B cell (primary cell): ENCODE measurements at regions not wholly inside any gene's neighbourhood (a gene's known extent, or its start where the extent isn't known, plus 50 kb on each side); places are given as distances from the start of the nearest gene placed in this dataset.

Experiments used
- ATAC-seq: fragments of 200-7000 bp; cut with Tn5 transposase; one replicate; pipeline ENCODE4 v1.10.0; 2021; ENCODE audit warnings: low read depth, mild to moderate bottlenecking, moderate number of reproducible peaks, moderate library complexity
- CTCF ChIA-PET: fragments of 350-600 bp; sonication (Branson Sonifier 250); formaldehyde crosslinking; loops from one replicate; lab custom pipeline; 2021; ENCODE audit warnings: antibody characterized with exemption, inconsistent platforms; lab: Charles Lee
- POLR2A ChIA-PET: fragments of 350-600 bp; sonication (Branson Sonifier 250); formaldehyde crosslinking; loops from one replicate; lab custom pipeline; 2021; ENCODE audit warnings: antibody characterized with exemption; lab: Charles Lee
- DNase-seq: peaks from one replicate; pipeline ENCODE4 v3.0.0; 2013
- H2AFZ ChIP-seq: 2 replicates; pipeline ENCODE4 v1.6.1; 2012; ENCODE audit warnings: mild to moderate bottlenecking, low read depth, low read length; ENCODE audit not compliant: insufficient read depth, poor library complexity, severe bottlenecking
- H3K27ac ChIP-seq, 2 donors: 1 replicate in 1 of 2; 2 replicates in 1 of 2; pipeline ENCODE4 v1.5.1; 2012 to 2013; ENCODE audit warnings: low read length in 2 of 2, mild to moderate bottlenecking in 2 of 2, moderate library complexity in 1 of 2
- H3K27me3 ChIP-seq, 4 experiments: fragments of 200-600 bp in 1 of 4; sonication (generic) in 1 of 4; replicated peaks in 1 of 4; 1 replicate in 2 of 4; 2 replicates in 2 of 4; pipeline versions ENCODE4 v1.6.1 to v1.7.0; 2013 to 2016; ENCODE audit warnings: low read length in 3 of 4, mild to moderate bottlenecking in 2 of 4, mixed read lengths in 1 of 4, moderate library complexity in 1 of 4; ENCODE audit not compliant: insufficient read depth in 4 of 4, control insufficient read depth in 3 of 4; ENCODE audit errors: control extremely low read depth in 1 of 4
- H3K36me3 ChIP-seq, 2 experiments: replicated peaks in 1 of 2; 1 replicate in 1 of 2; 2 replicates in 1 of 2; pipeline versions ENCODE4 v1.6.1 to v1.7.1; 2013; ENCODE audit warnings: low read length in 1 of 2; ENCODE audit not compliant: insufficient read depth in 2 of 2, control insufficient read depth in 1 of 2; ENCODE audit errors: control extremely low read depth in 1 of 2, extremely low read depth in 1 of 2
- H3K4me1 ChIP-seq, 2 donors: fragments of 200-600 bp in 1 of 2; sonication (generic) in 1 of 2; 1 replicate in 1 of 2; 2 replicates in 1 of 2; pipeline versions ENCODE4 v1.5.1 to v1.6.1; 2013 to 2017; ENCODE audit warnings: low read length in 2 of 2; ENCODE audit not compliant: control insufficient read depth in 2 of 2, insufficient read depth in 2 of 2
- H3K4me2 ChIP-seq: replicated peaks from 2 replicates; pipeline ENCODE3; 2012; ENCODE audit warnings: mild to moderate bottlenecking, low read depth, low read length; ENCODE audit not compliant: poor library complexity, severe bottlenecking
- H3K4me3 ChIP-seq, 5 experiments: fragments of 200-600 bp in 1 of 5; sonication (generic) in 1 of 5; 1 replicate in 3 of 5; 2 replicates in 2 of 5; pipeline versions ENCODE4 v1.5.1 to v1.7.0; 2011 to 2016; ENCODE audit warnings: low read length in 4 of 5, mild to moderate bottlenecking in 4 of 5, low read depth in 2 of 5, control low read depth in 1 of 5, moderate library complexity in 1 of 5; ENCODE audit not compliant: insufficient read depth in 1 of 5; ENCODE audit errors: control extremely low read depth in 1 of 5, extremely low read depth in 1 of 5
- H3K79me2 ChIP-seq: fragments of 200-600 bp; sonication (generic); one replicate; pipeline ENCODE4 v1.6.0; 2016; ENCODE audit warnings: low read length; ENCODE audit not compliant: control insufficient read depth, insufficient read depth
- H3K9ac ChIP-seq: fragments of 200-600 bp; sonication (generic); 2 replicates; pipeline ENCODE4 v1.6.1; 2017; ENCODE audit warnings: mild to moderate bottlenecking, low read length, moderate library complexity
- H3K9me3 ChIP-seq, 3 donors: one replicate each; pipeline versions ENCODE4 v1.6.1 to v1.7.1; 2013; ENCODE audit warnings: low read length in 2 of 3; ENCODE audit not compliant: control insufficient read depth in 2 of 3, insufficient read depth in 1 of 3; ENCODE audit errors: control extremely low read depth in 1 of 3
- H4K20me1 ChIP-seq: 2 replicates; pipeline ENCODE4 v1.6.0; 2012; ENCODE audit warnings: mild to moderate bottlenecking, low read length; ENCODE audit not compliant: insufficient read depth, control insufficient read depth, poor library complexity, severe bottlenecking
- H3K27ac Mint-ChIP-seq: one replicate; pipeline ENCODE4 v1.8.0; 2021; ENCODE audit warnings: mixed read lengths
- H3K27me3 Mint-ChIP-seq: one replicate; pipeline ENCODE4 v1.8.0; 2021; ENCODE audit warnings: mixed read lengths
- H3K4me1 Mint-ChIP-seq: one replicate; pipeline ENCODE4 v1.8.0; 2021; ENCODE audit warnings: mixed read lengths
- H3K4me3 Mint-ChIP-seq: one replicate; pipeline ENCODE4 v1.8.0; 2021; ENCODE audit warnings: mixed read lengths
- H3K9me3 Mint-ChIP-seq: one replicate; pipeline ENCODE4 v1.8.0; 2022; ENCODE audit warnings: mixed read lengths; ENCODE audit not compliant: insufficient read depth
- EZH2 ChIP-seq: IDR thresholded peaks from 2 replicates; pipeline ENCODE4 v1.6.1; 2012; ENCODE audit warnings: borderline replicate concordance, low read depth, mild to moderate bottlenecking, moderate library complexity, low read length; ENCODE audit not compliant: insufficient read depth, poor library complexity, severe bottlenecking
- WGBS: methylation state at CpG from one replicate; pipeline ENCODE4 v1.1.5; 2013; ENCODE audit warnings: missing lambda C conversion rate; ENCODE audit not compliant: insufficient coverage; 5-methylcytosine and 5-hydroxymethylcytosine counted together
- intact Hi-C: fragments of 100-400 bp; cut with micrococcal nuclease; formaldehyde crosslinking; loops from one replicate; pipeline ENCODE4 v1.10.0; 2022
- TF ChIP-seq, protein P1 (sequence below): fragments of 200-600 bp; IDR thresholded peaks from one replicate; pipeline ENCODE4 v1.8.0; 2022; ENCODE audit warnings: antibody characterized with exemption, mild to moderate bottlenecking

GRCh38 chr4:116358633-116359222 lies 726.6 kb downstream of the TRAM1L1 start:
- Histone ChIP-seq H3K27me3 (no peaks in the 10 kb centered on the region), H2AFZ (no peak overlapping the region), H3K79me2 (no peaks in the 10 kb centered on the region), H3K4me2 (no peak overlapping the region), H3K36me3 (no peaks in the 10 kb centered on the region), H4K20me1 (no peaks in the 10 kb centered on the region), H3K9ac (no peak overlapping the region), H3K9me3 (peaks cover 0 to 19% (median 3%) of the 10 kb centered on the region in 3 donors), H3K4me3 (no peak overlapping the region), H3K4me1 (no peaks in the 10 kb centered on the region), H3K27ac (no peak overlapping the region)
- Mint-ChIP-seq H3K9me3 (peaks cover 2% of the 10 kb centered on the region), H3K27me3 (no peaks in the 10 kb centered on the region), H3K27ac (no peak overlapping the region), H3K4me1 (no peaks in the 10 kb centered on the region), H3K4me3 (no peak overlapping the region)
- WGBS = 57% methylated on average over 9 of the region's 11 CpGs
- intact Hi-C loops = no loop called here
- ChIA-PET CTCF (no interaction called here), POLR2A (no interaction called here)
- DNase-seq = peak; percentile 7
- ATAC-seq = peak; percentile 43
- TF ChIP-seq EZH2 = no peak
- TF ChIP-seq, protein P1, sequence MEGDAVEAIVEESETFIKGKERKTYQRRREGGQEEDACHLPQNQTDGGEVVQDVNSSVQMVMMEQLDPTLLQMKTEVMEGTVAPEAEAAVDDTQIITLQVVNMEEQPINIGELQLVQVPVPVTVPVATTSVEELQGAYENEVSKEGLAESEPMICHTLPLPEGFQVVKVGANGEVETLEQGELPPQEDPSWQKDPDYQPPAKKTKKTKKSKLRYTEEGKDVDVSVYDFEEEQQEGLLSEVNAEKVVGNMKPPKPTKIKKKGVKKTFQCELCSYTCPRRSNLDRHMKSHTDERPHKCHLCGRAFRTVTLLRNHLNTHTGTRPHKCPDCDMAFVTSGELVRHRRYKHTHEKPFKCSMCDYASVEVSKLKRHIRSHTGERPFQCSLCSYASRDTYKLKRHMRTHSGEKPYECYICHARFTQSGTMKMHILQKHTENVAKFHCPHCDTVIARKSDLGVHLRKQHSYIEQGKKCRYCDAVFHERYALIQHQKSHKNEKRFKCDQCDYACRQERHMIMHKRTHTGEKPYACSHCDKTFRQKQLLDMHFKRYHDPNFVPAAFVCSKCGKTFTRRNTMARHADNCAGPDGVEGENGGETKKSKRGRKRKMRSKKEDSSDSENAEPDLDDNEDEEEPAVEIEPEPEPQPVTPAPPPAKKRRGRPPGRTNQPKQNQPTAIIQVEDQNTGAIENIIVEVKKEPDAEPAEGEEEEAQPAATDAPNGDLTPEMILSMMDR = no peak

GRCh38 chr4:116357758-116358157 lies 727.6 kb downstream of the TRAM1L1 start:
- H3K4me1 ChIP-seq = no peaks in the 10 kb centered on the region
- H3K4me3 ChIP-seq = no peak overlapping the region
- no peak overlapping the region for H3K9ac ChIP-seq
- H3K36me3 ChIP-seq = no peaks in the 10 kb centered on the region
- H3K9me3 Mint-ChIP-seq = peaks cover 2% of the 10 kb centered on the region
- H3K27ac Mint-ChIP-seq = no peak overlapping the region
- H3K4me1 Mint-ChIP-seq = no peaks in the 10 kb centered on the region
- no peak for ATAC-seq
- H3K27ac ChIP-seq = no peak overlapping the region
- peaks cover 0 to 19% (median 3%) of the 10 kb centered on the region in 3 donors for H3K9me3 ChIP-seq
- no peaks in the 10 kb centered on the region for H3K79me2 ChIP-seq
- TF ChIP-seq, protein P1 = no peak
- TF ChIP-seq EZH2 = no peak
- POLR2A ChIA-PET = no interaction called here
- CTCF ChIA-PET = no interaction called here
- no peaks in the 10 kb centered on the region for H3K27me3 ChIP-seq
- H3K27me3 Mint-ChIP-seq = no peaks in the 10 kb centered on the region
- peak; percentile 16 for DNase-seq
- H4K20me1 ChIP-seq = no peaks in the 10 kb centered on the region
- H3K4me2 ChIP-seq = no peak overlapping the region
- H3K4me3 Mint-ChIP-seq = no peak overlapping the region
- intact Hi-C loops = no loop called here
- WGBS = 91% methylated on average over 4 of the region's 4 CpGs
- no peak overlapping the region for H2AFZ ChIP-seq
